IMR-90 (cell line): ENCODE measurements at regions not wholly inside any gene's neighbourhood (a gene's known extent, or its start where the extent isn't known, plus 50 kb on each side); places are given as distances from the start of the nearest gene placed in this dataset.

Experiments
- ATAC-seq: fragments of 200-7000 bp; cut with Tn5 transposase; 2 replicates; pipeline ENCODE4 v1.9.1; 2020; ENCODE audit warnings: low read depth, mild to moderate bottlenecking, moderate library complexity
- BruUV-seq: library from RNA; stranded (reverse); fragments of 400-500 nt; replicated peaks from 2 replicates; lab custom pipeline; 2021; lab: Mats Ljungman, UMichigan
- CTCF ChIA-PET: fragments of 300-600 bp; formaldehyde crosslinking; extraction: SDS; loops from one replicate; lab custom pipeline; 2021; ENCODE audit warnings: antibody characterized with exemption; lab: Yijun Ruan, JAX
- POLR2A ChIA-PET: fragments of 300-600 bp; sonication (Branson Sonifier 250); formaldehyde crosslinking; loops from one replicate; lab custom pipeline; 2022; ENCODE audit warnings: antibody characterized with exemption; ENCODE audit not compliant: unreplicated experiment; lab: Charles Lee
- DNase-seq: peaks from one replicate; pipeline ENCODE4 v3.0.0; 2013
- H2AFZ ChIP-seq: replicated peaks from 2 replicates; pipeline ENCODE3; 2013; ENCODE audit warnings: low read length, mild to moderate bottlenecking; ENCODE audit not compliant: poor library complexity
- H2AK5ac ChIP-seq: 2 replicates; pipeline ENCODE4 v1.6.1; 2013; ENCODE audit warnings: low read depth, low read length, inconsistent platforms
- H2AK9ac ChIP-seq: replicated peaks from 2 replicates; pipeline ENCODE3; 2013; ENCODE audit warnings: mild to moderate bottlenecking, low read depth, low read length, moderate library complexity; ENCODE audit not compliant: poor library complexity
- H2BK120ac ChIP-seq: 2 replicates; pipeline ENCODE4 v1.6.1; 2013; ENCODE audit warnings: low read depth, low read length, inconsistent platforms
- H2BK15ac ChIP-seq: 3 replicates; pipeline ENCODE4 v1.6.1; 2013; ENCODE audit warnings: low read depth, low read length, inconsistent platforms
- H2BK20ac ChIP-seq: 2 replicates; pipeline ENCODE4 v1.6.1; 2013; ENCODE audit warnings: low read depth, mild to moderate bottlenecking, inconsistent platforms, low read length, moderate library complexity
- H2BK5ac ChIP-seq: 2 replicates; pipeline ENCODE4 v1.6.1; 2013; ENCODE audit warnings: mild to moderate bottlenecking, low read depth, low read length, inconsistent platforms; ENCODE audit not compliant: poor library complexity, severe bottlenecking
- H3K14ac ChIP-seq: replicated peaks from 2 replicates; pipeline ENCODE4 v1.6.1; 2013; ENCODE audit warnings: low read depth, low read length, inconsistent platforms
- H3K18ac ChIP-seq: 2 replicates; pipeline ENCODE4 v1.6.1; 2013; ENCODE audit warnings: low read depth, low read length, control low read depth
- H3K23ac ChIP-seq: 2 replicates; pipeline ENCODE4 v1.6.1; 2013; ENCODE audit warnings: low read depth, low read length, inconsistent platforms
- H3K27ac ChIP-seq: 2 replicates; pipeline ENCODE4 v1.5.1; 2013; ENCODE audit warnings: mild to moderate bottlenecking, control low read depth, low read length; ENCODE audit not compliant: insufficient read depth
- H3K27me3 ChIP-seq: 2 replicates; pipeline ENCODE4 v1.6.1; 2013; ENCODE audit warnings: low read length; ENCODE audit not compliant: control insufficient read depth, insufficient read depth
- H3K36me3 ChIP-seq: 2 replicates; pipeline ENCODE4 v1.6.1; 2013; ENCODE audit warnings: low read length, mixed read lengths; ENCODE audit not compliant: control insufficient read depth, insufficient read depth
- H3K4ac ChIP-seq: 2 replicates; pipeline ENCODE4 v1.6.1; 2013; ENCODE audit warnings: low read depth, low read length, inconsistent platforms
- H3K4me1 ChIP-seq: 2 replicates; pipeline ENCODE4 v1.6.1; 2013; ENCODE audit warnings: low read length, mixed read lengths; ENCODE audit not compliant: control insufficient read depth, insufficient read depth
- H3K4me2 ChIP-seq: 2 replicates; pipeline ENCODE4 v1.6.1; 2013; ENCODE audit warnings: low read depth, mild to moderate bottlenecking, control low read depth, low read length, moderate library complexity
- H3K4me3 ChIP-seq: 2 replicates; pipeline ENCODE4 v1.5.1; 2013; ENCODE audit warnings: low read depth, mild to moderate bottlenecking, control low read depth, low read length, moderate library complexity; ENCODE audit not compliant: insufficient read depth
- H3K56ac ChIP-seq: 2 replicates; pipeline ENCODE4 v1.6.1; 2013; ENCODE audit warnings: low read length, inconsistent platforms; ENCODE audit not compliant: insufficient read depth; ENCODE audit errors: extremely low read depth
- H3K79me1 ChIP-seq, 2 experiments: 2 replicates each; pipeline ENCODE4 v1.6.1; 2013; ENCODE audit warnings: low read length in 2 of 2, inconsistent platforms in 1 of 2, low read depth in 1 of 2
- H3K9ac ChIP-seq: 2 replicates; pipeline ENCODE4 v1.6.1; 2013; ENCODE audit warnings: low read depth, low read length, control low read depth
- H3K9me1 ChIP-seq: 2 replicates; pipeline ENCODE4 v1.6.1; 2013; ENCODE audit warnings: low read length, inconsistent platforms; ENCODE audit not compliant: insufficient read depth
- H3K9me3 ChIP-seq: 2 replicates; pipeline ENCODE4 v1.6.1; 2013; ENCODE audit warnings: low read length; ENCODE audit not compliant: control insufficient read depth, insufficient read depth
- H4K20me1 ChIP-seq: 2 replicates; pipeline ENCODE4 v1.6.1; 2013; ENCODE audit warnings: low read length, inconsistent platforms; ENCODE audit not compliant: insufficient read depth
- H4K5ac ChIP-seq: 2 replicates; pipeline ENCODE4 v1.6.1; 2013; ENCODE audit warnings: mild to moderate bottlenecking, low read depth, low read length, control low read depth
- H4K8ac ChIP-seq, 2 experiments: 2 replicates each; pipeline ENCODE4 v1.6.1; 2013; ENCODE audit warnings: low read depth in 2 of 2, low read length in 2 of 2, control low read depth in 1 of 2, inconsistent platforms in 1 of 2
- H4K91ac ChIP-seq: 2 replicates; pipeline ENCODE4 v1.6.1; 2013; ENCODE audit warnings: low read depth, low read length, inconsistent platforms; ENCODE audit not compliant: insufficient read depth
- BHLHE40 ChIP-seq: fragments of 150-350 bp; IDR thresholded peaks from 2 replicates; pipeline ENCODE4 v1.6.1; 2016; ENCODE audit warnings: mild to moderate bottlenecking, low read depth, low read length
- CHD1 ChIP-seq: IDR thresholded peaks from 2 replicates; pipeline ENCODE4 v1.6.1; 2012; ENCODE audit warnings: low read depth, low read length, improper control_type of control experiment
- MXI1 ChIP-seq: IDR thresholded peaks from 2 replicates; pipeline ENCODE4 v1.6.1; 2012; ENCODE audit warnings: low read depth, mild to moderate bottlenecking, low read length, moderate library complexity, borderline replicate concordance
- RAD21 ChIP-seq: IDR thresholded peaks from 2 replicates; pipeline ENCODE4 v1.6.1; 2012; ENCODE audit warnings: low read length, improper control_type of control experiment
- whole genome bisulfite sequencing, 2 experiments: methylation state at CpG; one replicate each; pipeline versions ENCODE4 v1.1.5 to v1.1.7; 2013; ENCODE audit warnings: missing lambda C conversion rate in 2 of 2; ENCODE audit not compliant: insufficient read length in 1 of 2; ENCODE audit errors: extremely low coverage in 2 of 2; 5-methylcytosine and 5-hydroxymethylcytosine counted together
- dilution Hi-C: fragments of 300-500 bp; cut with HindIII; formaldehyde crosslinking; loops from one replicate; pipeline ENCODE4 v1.14.3; 2018; ENCODE audit warnings: low sequenced_read_pairs; ENCODE audit not compliant: unreplicated experiment
- in situ Hi-C: fragments of 300-500 bp; cut with MboI; formaldehyde crosslinking; loops from 3 replicates; pipeline ENCODE4 v1.14.3; 2019; ENCODE audit warnings: low sequenced_read_pairs, inconsistent platforms, mixed read lengths
- intact Hi-C: fragments of 100-400 bp; cut with micrococcal nuclease; formaldehyde crosslinking; loops from 2 replicates; pipeline ENCODE4 v1.10.0; 2022

DNA sequence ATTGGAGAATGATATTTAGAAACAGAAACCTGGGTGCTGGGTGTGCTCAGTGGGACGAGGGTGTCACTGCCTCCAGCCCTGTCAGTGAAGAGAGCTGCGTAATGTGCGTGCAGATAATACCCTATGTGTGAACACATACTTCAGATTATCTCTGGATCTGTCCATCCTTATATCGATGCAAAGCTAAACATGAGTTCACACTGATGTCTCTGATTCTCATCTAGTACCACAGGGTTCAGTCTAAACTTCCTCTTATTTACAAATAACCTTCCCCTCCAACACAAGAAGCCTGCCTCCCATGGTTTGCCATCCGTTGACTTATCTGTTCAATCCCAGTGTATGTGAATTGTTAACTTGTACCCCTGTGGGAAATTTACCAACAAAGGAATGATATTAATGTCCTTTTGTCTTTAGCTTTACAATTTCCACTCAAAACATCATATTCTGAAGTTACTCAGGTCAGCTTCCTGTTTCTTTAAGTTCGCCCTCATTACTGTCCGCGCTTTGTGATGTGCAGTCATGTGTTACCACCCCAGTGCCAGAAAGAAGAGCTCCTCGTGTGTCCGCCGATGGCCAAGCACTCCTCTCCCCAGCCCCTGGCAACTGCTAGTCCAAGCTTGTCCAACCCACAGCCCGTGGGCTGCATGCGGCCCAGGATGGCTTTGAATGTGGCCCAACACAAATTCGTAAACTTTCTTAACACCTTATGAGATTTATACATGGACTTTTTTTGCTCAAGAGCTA lies 108.2 kb downstream of the RTP5 start:
- in situ Hi-C loops: no loop called here

More for the DNA sequence above, 108.2 kb downstream of the RTP5 start:
- no peak overlapping the region for H3K27ac ChIP-seq
- H3K9me3 ChIP-seq: 0 out of 2 replicates have a peak, but pooled peaks cover 3% of the 10 kb centered on the region
- 70% methylated on average over 4 of the region's 14 CpGs; no CpG with 5 or more reads in 1 of the 2 experiments for WGBS, 2 experiments
- no peak overlapping the region for H2AFZ ChIP-seq
- BruUV-seq: no TSS peak
- H3K18ac ChIP-seq: no peak overlapping the region
- no peak overlapping the region for H3K14ac ChIP-seq
- ChIA-PET POLR2A (no interaction called here), CTCF (no interaction called here)
- no peak overlapping the region for H2BK15ac ChIP-seq
- ATAC-seq: no peak
- H4K5ac ChIP-seq: no peak overlapping the region
- H3K23ac ChIP-seq: no peak overlapping the region
- no peaks in the 10 kb centered on the region for H3K9me1 ChIP-seq
- no peak overlapping the region for H2BK120ac ChIP-seq
- intact Hi-C loops: no loop called here
- dilution Hi-C loops: no loop called here
- H3K79me1 ChIP-seq: no peaks in the 10 kb centered on the region
- no peak for DNase-seq
- no peaks in the 10 kb centered on the region for H3K4me1 ChIP-seq
- no peak overlapping the region for H4K91ac ChIP-seq
- no peaks in the 10 kb centered on the region; the same call in 1 of the 2 replicates for H3K27me3 ChIP-seq
- no peak overlapping the region for H2AK5ac ChIP-seq
- no peak overlapping the region for H2AK9ac ChIP-seq
- no peak overlapping the region for H3K4ac ChIP-seq
- H2BK20ac ChIP-seq: no peak overlapping the region
- H4K8ac ChIP-seq: no peak overlapping the region
- TF ChIP-seq CHD1: no peak
- TF ChIP-seq RAD21: no peak
- TF ChIP-seq MXI1: no peak
- TF ChIP-seq BHLHE40: no peak
- H2BK5ac ChIP-seq: no peak overlapping the region
- no peaks in the 10 kb centered on the region for H4K20me1 ChIP-seq
- H3K4me3 ChIP-seq: no peak overlapping the region
- H3K36me3 ChIP-seq: no peaks in the 10 kb centered on the region
- H3K9ac ChIP-seq: no peak overlapping the region
- no peak overlapping the region for H3K56ac ChIP-seq
- H3K4me2 ChIP-seq: no peak overlapping the region
